H1 (cell line): ENCODE measurements at regions not wholly inside any gene's neighbourhood (a gene's known extent, or its start where the extent isn't known, plus 50 kb on each side); places are given as distances from the start of the nearest gene placed in this dataset.

Source experiments
- HDAC2 ChIP-seq, 2 experiments: fragments of 300-600 bp in 1 of 2; sonication (generic) in 1 of 2; IDR thresholded peaks; 2 replicates each; pipeline ENCODE4 v1.6.1; 2011 to 2012; ENCODE audit warnings: low read depth in 2 of 2, low read length in 2 of 2, mild to moderate bottlenecking in 2 of 2, moderate library complexity in 2 of 2, borderline replicate concordance in 1 of 2, inconsistent platforms in 1 of 2
- RXRA ChIP-seq: IDR thresholded peaks from 2 replicates; pipeline ENCODE4 v1.6.1; 2011; ENCODE audit warnings: low read depth, mild to moderate bottlenecking, low read length, moderate library complexity; ENCODE audit not compliant: insufficient read depth

DNA sequence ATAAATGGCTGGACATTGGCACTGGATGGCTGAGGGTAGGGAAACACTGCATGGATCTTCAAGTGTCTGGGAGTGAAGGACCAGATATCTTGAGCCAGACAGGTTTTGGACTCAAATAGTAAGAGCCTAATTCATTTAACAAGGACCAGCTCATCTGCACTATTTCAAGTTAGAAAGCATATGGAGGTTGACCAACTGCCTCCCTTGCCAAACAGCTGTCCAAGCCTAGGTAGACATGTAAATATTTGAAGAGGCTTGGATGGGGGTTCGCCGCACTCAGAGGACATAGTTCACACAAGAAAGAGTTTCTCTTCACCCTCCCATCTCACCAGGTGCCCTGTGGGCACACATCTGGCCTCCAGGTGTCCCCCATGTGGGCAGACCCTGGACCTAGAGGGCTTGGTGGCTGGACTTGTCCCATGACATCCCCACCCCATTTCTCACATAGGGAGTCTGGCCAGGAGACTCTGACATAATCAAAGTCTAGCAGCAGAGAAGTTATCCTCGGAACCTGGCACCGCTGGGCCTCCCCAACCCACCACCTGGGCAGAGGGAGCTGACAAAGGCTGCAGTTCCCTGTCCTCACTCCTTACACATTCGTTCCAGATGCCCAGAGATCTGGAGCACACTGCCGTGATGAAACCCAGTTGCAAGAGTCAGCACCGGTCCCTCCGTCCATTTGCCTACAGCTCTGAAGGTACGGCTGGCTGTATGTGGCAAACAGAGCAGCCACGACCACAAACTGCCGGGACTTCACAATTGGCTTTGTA lies 116.9 kb upstream of the GDF10 start (continued):
- no peak for TF ChIP-seq HDAC2 (IDR thresholded peaks at IDR 0.05; ENCODE audit: borderline replicate concordance in 1 of 2, low read depth in 2 of 2, low read length in 2 of 2)
- TF ChIP-seq RXRA: no peak
- TF ChIP-seq, all 59 proteins: peak for 0
